ENCODE measurements at regions not wholly inside any gene's neighbourhood (a gene's known extent, or its start where the extent isn't known, plus 50 kb on each side); places are given as distances from the start of the nearest gene placed in this dataset.

GRCh38 chr14:83282706-83283105 lies 1749.1 kb upstream of the SEL1L start:
- DNase-seq (ENCODE audit: insufficient read length, low spot score) (no peak), FAIRE-seq (no peak)
- TF ChIP-seq CTCF (IDR thresholded peaks at IDR 0.05; ENCODE audit: insufficient read depth, missing control alignments), result no peak

GRCh38 chr14:83287300-83287699 lies 1753.6 kb upstream of the SEL1L start:
- FAIRE-seq, result no peak
- no peak for DNase-seq (ENCODE audit: insufficient read length, low spot score)

GRCh38 chr14:83289390-83289789 lies 1755.7 kb upstream of the SEL1L start:
- no peak for TF ChIP-seq CTCF (IDR thresholded peaks at IDR 0.05; ENCODE audit: insufficient read depth, missing control alignments)
- FAIRE-seq, result no peak

More at GRCh38 chr14:83287300-83287699, 1753.6 kb upstream of the SEL1L start:
- no peak for TF ChIP-seq CTCF (IDR thresholded peaks at IDR 0.05; ENCODE audit: insufficient read depth, missing control alignments)

GRCh38 chr14:83289896-83290295 lies 1756.2 kb upstream of the SEL1L start:
- no peak for TF ChIP-seq CTCF (IDR thresholded peaks at IDR 0.05; ENCODE audit: insufficient read depth, missing control alignments)
- FAIRE-seq, result no peak
- no peak for DNase-seq (ENCODE audit: insufficient read length, low spot score)

More at GRCh38 chr14:83289390-83289789, 1755.7 kb upstream of the SEL1L start:
- DNase-seq (ENCODE audit: insufficient read length, low spot score), result no peak

GRCh38 chr14:83290447-83290846 lies 1756.8 kb upstream of the SEL1L start:
- DNase-seq (ENCODE audit: insufficient read length, low spot score), result no peak
- FAIRE-seq, result no peak
- no peak for TF ChIP-seq CTCF (IDR thresholded peaks at IDR 0.05; ENCODE audit: insufficient read depth, missing control alignments)

- no peak for TF ChIP-seq CTCF (IDR thresholded peaks at IDR 0.05; ENCODE audit: insufficient read depth, missing control alignments)
- FAIRE-seq, result no peak
- no peak for DNase-seq (ENCODE audit: insufficient read length, low spot score)
Measured at GRCh38 chr14:83291714-83292113, 1758.1 kb upstream of the SEL1L start.

- DNase-seq (ENCODE audit: insufficient read length, low spot score), result no peak
- FAIRE-seq, result peak; percentile 94
- no peak for TF ChIP-seq CTCF (IDR thresholded peaks at IDR 0.05; ENCODE audit: insufficient read depth, missing control alignments)
Measured at GRCh38 chr14:83294941-83295340, 1761.3 kb upstream of the SEL1L start.
